ENCODE measurements at regions not wholly inside any gene's neighbourhood (a gene's known extent, or its start where the extent isn't known, plus 50 kb on each side); places are given as distances from the start of the nearest gene placed in this dataset.

- Histone ChIP-seq H3K4me2 (peak overlapping the region; percentile 66), H2AFZ (0 out of 2 replicates have a peak overlapping the region, but pooled peaks have one; percentile 72), H3K27ac (no peak overlapping the region), H3K9me3 (ENCODE audit: insufficient read depth, low read depth) (peaks cover 31% of the 10 kb centered on the region), H3K4me1 (replicated peaks; ENCODE audit: insufficient read depth) (peaks cover 24% of the 10 kb centered on the region), H3F3A (ENCODE audit: insufficient read depth, low read depth) (peaks cover 4% of the 10 kb centered on the region; the same call in 1 of the 2 replicates), H4K20me1 (ENCODE audit: insufficient read depth) (no peaks in the 10 kb centered on the region), H3K4me3 (peak overlapping the region; percentile 37; the same call in 1 of the 2 replicates), H3K9me2 (ENCODE audit: insufficient read depth) (no peaks in the 10 kb centered on the region), H3K36me3 (ENCODE audit: low read depth) (no peaks in the 10 kb centered on the region), H3K79me2 (ENCODE audit: low read depth) (no peaks in the 10 kb centered on the region), H3K27me3 (ENCODE audit: insufficient read depth, low read depth) (no peaks in the 10 kb centered on the region)
- DNase-seq = peak in 1 of 2 experiments; percentile 61
- TF ChIP-seq CTCF (conservative IDR thresholded peaks at IDR 0.05) (no peak), EZH2 (IDR thresholded peaks at IDR 0.05; ENCODE audit: low read depth) (no peak)
- BruUV-seq (replicated peaks) = no TSS peak
- ChIA-PET CTCF (no interaction called here), POLR2A (ENCODE audit: unreplicated experiment) (interaction anchor here (0.9 kb wide), 1 partner anchor 77 kb away, joined by 3 read pairs; no protein-coding TSS in a partner anchor)
- intact Hi-C loops (cut with micrococcal nuclease; ENCODE audit: unreplicated experiment) = loop anchor here (1.0 kb wide), 1 partner anchor 19 kb away; no protein-coding TSS in a partner anchor
These were observed 109.2 kb downstream of the ANXA2R start for GRCh38 chr5:42930934-42931333.

- Histone ChIP-seq H3K4me2 (no peak overlapping the region), H3K36me3 (ENCODE audit: low read depth) (no peaks in the 10 kb centered on the region), H3K4me3 (no peak overlapping the region), H3F3A (ENCODE audit: insufficient read depth, low read depth) (peaks cover 4% of the 10 kb centered on the region; the same call in 1 of the 2 replicates), H3K27ac (no peak overlapping the region), H3K4me1 (replicated peaks; ENCODE audit: insufficient read depth) (peaks cover 24% of the 10 kb centered on the region), H3K27me3 (ENCODE audit: insufficient read depth, low read depth) (no peaks in the 10 kb centered on the region), H3K9me2 (ENCODE audit: insufficient read depth) (no peaks in the 10 kb centered on the region), H2AFZ (no peak overlapping the region), H3K79me2 (ENCODE audit: low read depth) (no peaks in the 10 kb centered on the region), H4K20me1 (ENCODE audit: insufficient read depth) (no peaks in the 10 kb centered on the region), H3K9me3 (ENCODE audit: insufficient read depth, low read depth) (peaks cover 27% of the 10 kb centered on the region)
- DNase-seq = no peak
- intact Hi-C loops (cut with micrococcal nuclease; ENCODE audit: unreplicated experiment) = no loop called here
- BruUV-seq (replicated peaks) = no TSS peak
- no peak for TF ChIP-seq CTCF (conservative IDR thresholded peaks at IDR 0.05)
- no peak for TF ChIP-seq EZH2 (IDR thresholded peaks at IDR 0.05; ENCODE audit: low read depth)
- POLR2A ChIA-PET (ENCODE audit: unreplicated experiment) = no interaction called here
- CTCF ChIA-PET = interaction anchor here (0.6 kb wide), 2 partner anchors 14 to 554 kb away, joined by 3 to 6 read pairs; partner anchors contain the start of gene TMEM267
These were observed 110.2 kb downstream of the ANXA2R start for GRCh38 chr5:42929871-42930270.

GRCh38 chr5:42927730-42928129 lies 112.4 kb downstream of the ANXA2R start:
- Histone ChIP-seq H2AFZ (no peak overlapping the region), H3F3A (ENCODE audit: insufficient read depth, low read depth) (peaks cover 4% of the 10 kb centered on the region; the same call in 1 of the 2 replicates), H3K79me2 (ENCODE audit: low read depth) (no peaks in the 10 kb centered on the region), H3K9me2 (ENCODE audit: insufficient read depth) (no peaks in the 10 kb centered on the region), H3K9me3 (ENCODE audit: insufficient read depth, low read depth) (peaks cover 20% of the 10 kb centered on the region), H3K4me1 (replicated peaks; ENCODE audit: insufficient read depth) (peaks cover 24% of the 10 kb centered on the region), H3K36me3 (ENCODE audit: low read depth) (no peaks in the 10 kb centered on the region), H3K27me3 (ENCODE audit: insufficient read depth, low read depth) (no peaks in the 10 kb centered on the region), H4K20me1 (ENCODE audit: insufficient read depth) (no peaks in the 10 kb centered on the region), H3K27ac (no peak overlapping the region), H3K4me2 (no peak overlapping the region), H3K4me3 (no peak overlapping the region)
- DNase-seq = no peak
- intact Hi-C loops (cut with micrococcal nuclease; ENCODE audit: unreplicated experiment) = no loop called here
- BruUV-seq (replicated peaks) = no TSS peak
- ChIA-PET CTCF (interaction anchor here (0.7 kb wide), 1 partner anchor 117 kb away, joined by 3 read pairs; no protein-coding TSS in a partner anchor), POLR2A (ENCODE audit: unreplicated experiment) (no interaction called here)
- TF ChIP-seq CTCF (conservative IDR thresholded peaks at IDR 0.05) (no peak), EZH2 (IDR thresholded peaks at IDR 0.05; ENCODE audit: low read depth) (no peak)
